ENCODE measurements at regions not wholly inside any gene's neighbourhood (a gene's known extent, or its start where the extent isn't known, plus 50 kb on each side); places are given as distances from the start of the nearest gene placed in this dataset.

DNA sequence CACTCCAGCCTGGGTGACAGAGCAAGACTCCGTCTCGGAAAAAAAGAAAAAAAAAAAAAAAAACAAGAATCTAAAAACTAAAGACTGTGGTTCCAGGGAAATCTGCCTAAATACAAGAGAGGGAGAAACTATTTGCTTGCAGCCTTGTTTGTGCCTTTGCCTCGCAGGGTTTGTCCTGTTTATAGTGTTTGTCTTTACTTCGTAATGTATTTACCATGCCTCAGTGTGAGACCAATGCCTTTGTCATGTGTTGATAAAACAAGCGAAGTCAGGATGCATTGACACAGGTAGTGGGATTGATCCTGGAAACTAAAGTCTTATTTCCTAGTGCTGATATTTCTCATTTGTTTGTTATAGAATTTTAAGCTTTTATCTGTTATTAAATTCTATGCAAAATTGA is 199.0 kb downstream of the EXOC5 start:
- no peaks in the 10 kb centered on the region; the same call in 1 of the 2 replicates for H3K27me3 Mint-ChIP-seq (ENCODE audit: low read depth)
- H3K4me3 Mint-ChIP-seq = no peak overlapping the region
- H3K27ac Mint-ChIP-seq = no peak overlapping the region
- DNase-seq (ENCODE audit: low spot score) (no peak), ATAC-seq (no peak)
- H3K4me1 Mint-ChIP-seq = peaks cover 19% of the 10 kb centered on the region
- POLR2A ChIA-PET = interaction anchor here (0.6 kb wide), 1 partner anchor 79 kb away, joined by 3 read pairs; no protein-coding TSS in a partner anchor
- no peaks in the 10 kb centered on the region for H3K36me3 Mint-ChIP-seq
- CTCF ChIA-PET = interaction anchor here (1.2 kb wide), 1 partner anchor 225 kb away, joined by 3 read pairs; no protein-coding TSS in a partner anchor
- TF ChIP-seq, protein P1, sequence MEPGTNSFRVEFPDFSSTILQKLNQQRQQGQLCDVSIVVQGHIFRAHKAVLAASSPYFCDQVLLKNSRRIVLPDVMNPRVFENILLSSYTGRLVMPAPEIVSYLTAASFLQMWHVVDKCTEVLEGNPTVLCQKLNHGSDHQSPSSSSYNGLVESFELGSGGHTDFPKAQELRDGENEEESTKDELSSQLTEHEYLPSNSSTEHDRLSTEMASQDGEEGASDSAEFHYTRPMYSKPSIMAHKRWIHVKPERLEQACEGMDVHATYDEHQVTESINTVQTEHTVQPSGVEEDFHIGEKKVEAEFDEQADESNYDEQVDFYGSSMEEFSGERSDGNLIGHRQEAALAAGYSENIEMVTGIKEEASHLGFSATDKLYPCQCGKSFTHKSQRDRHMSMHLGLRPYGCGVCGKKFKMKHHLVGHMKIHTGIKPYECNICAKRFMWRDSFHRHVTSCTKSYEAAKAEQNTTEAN (CRISPR knock-in tag; IDR thresholded peaks at IDR 0.05) = no peak
- TF ChIP-seq, protein P2, sequence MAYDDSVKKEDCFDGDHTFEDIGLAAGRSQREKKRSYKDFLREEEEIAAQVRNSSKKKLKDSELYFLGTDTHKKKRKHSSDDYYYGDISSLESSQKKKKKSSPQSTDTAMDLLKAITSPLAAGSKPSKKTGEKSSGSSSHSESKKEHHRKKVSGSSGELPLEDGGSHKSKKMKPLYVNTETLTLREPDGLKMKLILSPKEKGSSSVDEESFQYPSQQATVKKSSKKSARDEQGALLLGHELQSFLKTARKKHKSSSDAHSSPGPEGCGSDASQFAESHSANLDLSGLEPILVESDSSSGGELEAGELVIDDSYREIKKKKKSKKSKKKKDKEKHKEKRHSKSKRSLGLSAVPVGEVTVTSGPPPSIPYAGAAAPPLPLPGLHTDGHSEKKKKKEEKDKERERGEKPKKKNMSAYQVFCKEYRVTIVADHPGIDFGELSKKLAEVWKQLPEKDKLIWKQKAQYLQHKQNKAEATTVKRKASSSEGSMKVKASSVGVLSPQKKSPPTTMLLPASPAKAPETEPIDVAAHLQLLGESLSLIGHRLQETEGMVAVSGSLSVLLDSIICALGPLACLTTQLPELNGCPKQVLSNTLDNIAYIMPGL (CRISPR knock-in tag; IDR thresholded peaks at IDR 0.05) = no peak
- TF ChIP-seq, protein P3, sequence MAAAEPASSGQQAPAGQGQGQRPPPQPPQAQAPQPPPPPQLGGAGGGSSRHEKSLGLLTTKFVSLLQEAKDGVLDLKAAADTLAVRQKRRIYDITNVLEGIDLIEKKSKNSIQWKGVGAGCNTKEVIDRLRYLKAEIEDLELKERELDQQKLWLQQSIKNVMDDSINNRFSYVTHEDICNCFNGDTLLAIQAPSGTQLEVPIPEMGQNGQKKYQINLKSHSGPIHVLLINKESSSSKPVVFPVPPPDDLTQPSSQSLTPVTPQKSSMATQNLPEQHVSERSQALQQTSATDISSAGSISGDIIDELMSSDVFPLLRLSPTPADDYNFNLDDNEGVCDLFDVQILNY (CRISPR knock-in tag; IDR thresholded peaks at IDR 0.05) = no peak
- TF ChIP-seq, protein P4, sequence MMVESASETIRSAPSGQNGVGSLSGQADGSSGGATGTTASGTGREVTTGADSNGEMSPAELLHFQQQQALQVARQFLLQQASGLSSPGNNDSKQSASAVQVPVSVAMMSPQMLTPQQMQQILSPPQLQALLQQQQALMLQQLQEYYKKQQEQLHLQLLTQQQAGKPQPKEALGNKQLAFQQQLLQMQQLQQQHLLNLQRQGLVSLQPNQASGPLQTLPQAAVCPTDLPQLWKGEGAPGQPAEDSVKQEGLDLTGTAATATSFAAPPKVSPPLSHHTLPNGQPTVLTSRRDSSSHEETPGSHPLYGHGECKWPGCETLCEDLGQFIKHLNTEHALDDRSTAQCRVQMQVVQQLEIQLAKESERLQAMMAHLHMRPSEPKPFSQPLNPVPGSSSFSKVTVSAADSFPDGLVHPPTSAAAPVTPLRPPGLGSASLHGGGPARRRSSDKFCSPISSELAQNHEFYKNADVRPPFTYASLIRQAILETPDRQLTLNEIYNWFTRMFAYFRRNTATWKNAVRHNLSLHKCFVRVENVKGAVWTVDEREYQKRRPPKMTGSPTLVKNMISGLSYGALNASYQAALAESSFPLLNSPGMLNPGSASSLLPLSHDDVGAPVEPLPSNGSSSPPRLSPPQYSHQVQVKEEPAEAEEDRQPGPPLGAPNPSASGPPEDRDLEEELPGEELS (CRISPR knock-in tag; IDR thresholded peaks at IDR 0.05) = no peak
- no peaks in the 10 kb centered on the region for H3K9me3 Mint-ChIP-seq

DNA sequence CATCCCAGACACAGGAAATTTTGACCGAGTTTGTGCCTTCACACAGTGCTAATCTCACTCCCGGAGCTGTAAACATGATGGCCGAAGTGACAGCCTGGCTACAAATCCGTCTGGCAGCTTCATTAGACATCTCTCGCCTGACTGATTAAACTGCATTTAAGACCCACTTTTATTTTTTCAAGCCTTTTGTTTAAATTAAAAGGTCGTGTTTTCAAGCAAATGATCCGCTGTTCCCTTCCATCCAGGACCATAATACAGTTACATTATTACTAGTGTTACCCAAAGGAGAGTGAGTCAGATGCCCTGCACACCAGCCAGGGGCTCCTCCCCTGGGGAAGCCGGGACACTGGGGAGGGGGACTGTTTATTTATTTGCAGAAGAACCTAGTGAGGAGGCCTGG is 200.2 kb downstream of the EXOC5 start:
- CTCF ChIA-PET = no interaction called here
- H3K4me1 Mint-ChIP-seq = peaks cover 29% of the 10 kb centered on the region
- TF ChIP-seq, protein P5, sequence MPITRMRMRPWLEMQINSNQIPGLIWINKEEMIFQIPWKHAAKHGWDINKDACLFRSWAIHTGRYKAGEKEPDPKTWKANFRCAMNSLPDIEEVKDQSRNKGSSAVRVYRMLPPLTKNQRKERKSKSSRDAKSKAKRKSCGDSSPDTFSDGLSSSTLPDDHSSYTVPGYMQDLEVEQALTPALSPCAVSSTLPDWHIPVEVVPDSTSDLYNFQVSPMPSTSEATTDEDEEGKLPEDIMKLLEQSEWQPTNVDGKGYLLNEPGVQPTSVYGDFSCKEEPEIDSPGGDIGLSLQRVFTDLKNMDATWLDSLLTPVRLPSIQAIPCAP (CRISPR knock-in tag; IDR thresholded peaks at IDR 0.05) = no peak
- TF ChIP-seq GTF2I (CRISPR knock-in tag; conservative IDR thresholded peaks at IDR 0.05) (no peak), SMAD3 (CRISPR knock-in tag; IDR thresholded peaks at IDR 0.05; ENCODE audit: borderline replicate concordance) (no peak), ZNF416 (CRISPR knock-in tag; IDR thresholded peaks at IDR 0.05) (no peak), ZNF138 (CRISPR knock-in tag; conservative IDR thresholded peaks at IDR 0.05) (no peak), TCF7 (CRISPR knock-in tag; IDR thresholded peaks at IDR 0.05; ENCODE audit: low read depth) (no peak), NR1H2 (CRISPR knock-in tag; IDR thresholded peaks at IDR 0.05) (no peak), PRRX2 (CRISPR knock-in tag; IDR thresholded peaks at IDR 0.05) (no peak), ELF4 (CRISPR knock-in tag; IDR thresholded peaks at IDR 0.05; ENCODE audit: low read depth) (no peak), JAZF1 (CRISPR knock-in tag; IDR thresholded peaks at IDR 0.05) (no peak), FOXJ3 (CRISPR knock-in tag; IDR thresholded peaks at IDR 0.05; ENCODE audit: borderline replicate concordance) (no peak), OVOL2 (CRISPR knock-in tag; IDR thresholded peaks at IDR 0.05; ENCODE audit: borderline replicate concordance) (no peak), TEAD1 (CRISPR knock-in tag; IDR thresholded peaks at IDR 0.05) (no peak), KAT7 (CRISPR knock-in tag; IDR thresholded peaks at IDR 0.05; ENCODE audit: borderline replicate concordance) (no peak)
- TF ChIP-seq, protein P6, sequence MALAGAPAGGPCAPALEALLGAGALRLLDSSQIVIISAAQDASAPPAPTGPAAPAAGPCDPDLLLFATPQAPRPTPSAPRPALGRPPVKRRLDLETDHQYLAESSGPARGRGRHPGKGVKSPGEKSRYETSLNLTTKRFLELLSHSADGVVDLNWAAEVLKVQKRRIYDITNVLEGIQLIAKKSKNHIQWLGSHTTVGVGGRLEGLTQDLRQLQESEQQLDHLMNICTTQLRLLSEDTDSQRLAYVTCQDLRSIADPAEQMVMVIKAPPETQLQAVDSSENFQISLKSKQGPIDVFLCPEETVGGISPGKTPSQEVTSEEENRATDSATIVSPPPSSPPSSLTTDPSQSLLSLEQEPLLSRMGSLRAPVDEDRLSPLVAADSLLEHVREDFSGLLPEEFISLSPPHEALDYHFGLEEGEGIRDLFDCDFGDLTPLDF (CRISPR knock-in tag; IDR thresholded peaks at IDR 0.05) = no peak
- TF ChIP-seq, protein P7, sequence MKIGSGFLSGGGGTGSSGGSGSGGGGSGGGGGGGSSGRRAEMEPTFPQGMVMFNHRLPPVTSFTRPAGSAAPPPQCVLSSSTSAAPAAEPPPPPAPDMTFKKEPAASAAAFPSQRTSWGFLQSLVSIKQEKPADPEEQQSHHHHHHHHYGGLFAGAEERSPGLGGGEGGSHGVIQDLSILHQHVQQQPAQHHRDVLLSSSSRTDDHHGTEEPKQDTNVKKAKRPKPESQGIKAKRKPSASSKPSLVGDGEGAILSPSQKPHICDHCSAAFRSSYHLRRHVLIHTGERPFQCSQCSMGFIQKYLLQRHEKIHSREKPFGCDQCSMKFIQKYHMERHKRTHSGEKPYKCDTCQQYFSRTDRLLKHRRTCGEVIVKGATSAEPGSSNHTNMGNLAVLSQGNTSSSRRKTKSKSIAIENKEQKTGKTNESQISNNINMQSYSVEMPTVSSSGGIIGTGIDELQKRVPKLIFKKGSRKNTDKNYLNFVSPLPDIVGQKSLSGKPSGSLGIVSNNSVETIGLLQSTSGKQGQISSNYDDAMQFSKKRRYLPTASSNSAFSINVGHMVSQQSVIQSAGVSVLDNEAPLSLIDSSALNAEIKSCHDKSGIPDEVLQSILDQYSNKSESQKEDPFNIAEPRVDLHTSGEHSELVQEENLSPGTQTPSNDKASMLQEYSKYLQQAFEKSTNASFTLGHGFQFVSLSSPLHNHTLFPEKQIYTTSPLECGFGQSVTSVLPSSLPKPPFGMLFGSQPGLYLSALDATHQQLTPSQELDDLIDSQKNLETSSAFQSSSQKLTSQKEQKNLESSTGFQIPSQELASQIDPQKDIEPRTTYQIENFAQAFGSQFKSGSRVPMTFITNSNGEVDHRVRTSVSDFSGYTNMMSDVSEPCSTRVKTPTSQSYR (CRISPR knock-in tag; IDR thresholded peaks at IDR 0.05) = no peak
- TF ChIP-seq, protein P8, sequence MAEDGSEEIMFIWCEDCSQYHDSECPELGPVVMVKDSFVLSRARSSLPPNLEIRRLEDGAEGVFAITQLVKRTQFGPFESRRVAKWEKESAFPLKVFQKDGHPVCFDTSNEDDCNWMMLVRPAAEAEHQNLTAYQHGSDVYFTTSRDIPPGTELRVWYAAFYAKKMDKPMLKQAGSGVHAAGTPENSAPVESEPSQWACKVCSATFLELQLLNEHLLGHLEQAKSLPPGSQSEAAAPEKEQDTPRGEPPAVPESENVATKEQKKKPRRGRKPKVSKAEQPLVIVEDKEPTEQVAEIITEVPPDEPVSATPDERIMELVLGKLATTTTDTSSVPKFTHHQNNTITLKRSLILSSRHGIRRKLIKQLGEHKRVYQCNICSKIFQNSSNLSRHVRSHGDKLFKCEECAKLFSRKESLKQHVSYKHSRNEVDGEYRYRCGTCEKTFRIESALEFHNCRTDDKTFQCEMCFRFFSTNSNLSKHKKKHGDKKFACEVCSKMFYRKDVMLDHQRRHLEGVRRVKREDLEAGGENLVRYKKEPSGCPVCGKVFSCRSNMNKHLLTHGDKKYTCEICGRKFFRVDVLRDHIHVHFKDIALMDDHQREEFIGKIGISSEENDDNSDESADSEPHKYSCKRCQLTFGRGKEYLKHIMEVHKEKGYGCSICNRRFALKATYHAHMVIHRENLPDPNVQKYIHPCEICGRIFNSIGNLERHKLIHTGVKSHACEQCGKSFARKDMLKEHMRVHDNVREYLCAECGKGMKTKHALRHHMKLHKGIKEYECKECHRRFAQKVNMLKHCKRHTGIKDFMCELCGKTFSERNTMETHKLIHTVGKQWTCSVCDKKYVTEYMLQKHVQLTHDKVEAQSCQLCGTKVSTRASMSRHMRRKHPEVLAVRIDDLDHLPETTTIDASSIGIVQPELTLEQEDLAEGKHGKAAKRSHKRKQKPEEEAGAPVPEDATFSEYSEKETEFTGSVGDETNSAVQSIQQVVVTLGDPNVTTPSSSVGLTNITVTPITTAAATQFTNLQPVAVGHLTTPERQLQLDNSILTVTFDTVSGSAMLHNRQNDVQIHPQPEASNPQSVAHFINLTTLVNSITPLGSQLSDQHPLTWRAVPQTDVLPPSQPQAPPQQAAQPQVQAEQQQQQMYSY (CRISPR knock-in tag; IDR thresholded peaks at IDR 0.05) = no peak

More for the DNA sequence above, 200.2 kb downstream of the EXOC5 start:
- no peak for DNase-seq (ENCODE audit: low spot score)
- Mint-ChIP-seq H3K27me3 (ENCODE audit: low read depth) (no peaks in the 10 kb centered on the region; the same call in 1 of the 2 replicates), H3K4me3 (no peak overlapping the region), H3K36me3 (no peaks in the 10 kb centered on the region), H3K27ac (no peak overlapping the region), H3K9me3 (no peaks in the 10 kb centered on the region)
- POLR2A ChIA-PET = no interaction called here
- no peak for ATAC-seq

All from WTC11 (cell line).